K562 (cell line): ENCODE measurements at regions not wholly inside any gene's neighbourhood (a gene's known extent, or its start where the extent isn't known, plus 50 kb on each side); places are given as distances from the start of the nearest gene placed in this dataset.
"Not testable (repeated sequence)": the region's sequence is repeated elsewhere in the genome, so short reads cannot be mapped to it uniquely, and the experiment has no call there.

ENCODE experiments used
- ATAC-seq: fragments of 200-7000 bp; cut with Tn5 transposase; 3 replicates; pipeline ENCODE4 v1.9.1; 2020; ENCODE audit warnings: moderate library complexity
- BruUV-seq: library from RNA; stranded (reverse); fragments of 400-500 nt; replicated peaks from 2 replicates; lab custom pipeline; 2021; lab: Mats Ljungman, UMichigan
- CTCF ChIA-PET: fragments of 300-600 bp; formaldehyde crosslinking; extraction: SDS; loops from one replicate; lab custom pipeline; 2021; ENCODE audit warnings: low intra/inter-chr PET ratio; lab: Yijun Ruan, JAX
- POLR2A ChIA-PET: fragments of 300-600, 350-650 bp; sonication (Branson Sonifier 250); formaldehyde crosslinking; extraction: SDS; loops from one replicate; lab custom pipeline; 2021; ENCODE audit warnings: antibody characterized with exemption, inconsistent platforms; lab: Yijun Ruan, JAX
- DNase-seq, 4 experiments: peaks; one replicate each; pipeline versions ENCODE4 v3.0.0 to v3.0.0-alpha.2; 2011 to 2018; ENCODE audit warnings: low spot score in 3 of 4, mixed read lengths in 3 of 4; ENCODE audit errors: extremely low read depth in 1 of 4
- FAIRE-seq: peaks from 2 replicates; lab custom pipeline; 2011; peaks lifted over from hg19 to GRCh38; lab: Jason Lieb, UNC
- H2AFZ ChIP-seq: 2 replicates; pipeline ENCODE4 v1.6.0; 2011; ENCODE audit warnings: low read depth, low read length, control low read depth, inconsistent platforms
- H3K27ac ChIP-seq: fragments of 200-600 bp; 3 replicates; pipeline ENCODE4 v1.8.0; 2011; ENCODE audit warnings: low read depth, mild to moderate bottlenecking, control low read depth, inconsistent platforms, low read length, moderate library complexity, mixed read lengths; ENCODE audit errors: extremely low read depth
- H3K27me3 ChIP-seq, 2 experiments: fragments of 300-600 bp in 1 of 2; 2 replicates in 1 of 2; 3 replicates in 1 of 2; pipeline versions ENCODE4 v1.6.0 to v1.8.0; 2011; ENCODE audit warnings: inconsistent platforms in 2 of 2, low read length in 2 of 2, mild to moderate bottlenecking in 1 of 2, mixed read lengths in 1 of 2, moderate library complexity in 1 of 2; ENCODE audit not compliant: control insufficient read depth in 2 of 2, insufficient read depth in 2 of 2
- H3K36me3 ChIP-seq: fragments of 300-600 bp; 3 replicates; pipeline ENCODE4 v1.8.0; 2011; ENCODE audit warnings: mild to moderate bottlenecking, low read length, inconsistent platforms; ENCODE audit not compliant: control insufficient read depth, insufficient read depth
- H3K4me1 ChIP-seq, 2 experiments: fragments of 200-600 bp in 1 of 2; replicated peaks in 1 of 2; 2 replicates in 1 of 2; 3 replicates in 1 of 2; pipeline versions ENCODE4 v1.5.1 to v1.8.0; 2011; ENCODE audit warnings: inconsistent platforms in 2 of 2, low read length in 2 of 2, mild to moderate bottlenecking in 1 of 2, mixed read lengths in 1 of 2, moderate library complexity in 1 of 2; ENCODE audit not compliant: control insufficient read depth in 2 of 2, insufficient read depth in 2 of 2
- H3K4me2 ChIP-seq: 2 replicates; pipeline ENCODE4 v1.6.1; 2011; ENCODE audit warnings: low read length, control low read depth, inconsistent platforms, mixed read lengths; ENCODE audit not compliant: insufficient read depth
- H3K4me3 ChIP-seq: fragments of 200-600 bp; sonication (generic), shearing (Covaris generic); 2 replicates; pipeline ENCODE4 v1.5.1; 2016; ENCODE audit warnings: control low read depth, inconsistent platforms
- H3K79me2 ChIP-seq: fragments of 200-600 bp; 3 replicates; pipeline ENCODE4 v1.8.0; 2011; ENCODE audit warnings: low read length, inconsistent platforms; ENCODE audit not compliant: control insufficient read depth, insufficient read depth
- H3K9ac ChIP-seq, 2 experiments: 2 replicates each; pipeline versions ENCODE4 v1.6.0 to v1.6.1; 2011; ENCODE audit warnings: low read depth in 2 of 2, low read length in 2 of 2, control low read depth in 1 of 2, inconsistent platforms in 1 of 2, mild to moderate bottlenecking in 1 of 2, mixed read lengths in 1 of 2; ENCODE audit not compliant: insufficient read depth in 1 of 2
- H3K9me1 ChIP-seq: one replicate; pipeline ENCODE4 v1.6.0; 2011; ENCODE audit warnings: inconsistent platforms, mild to moderate bottlenecking, low read length, moderate library complexity; ENCODE audit not compliant: control insufficient read depth, insufficient read depth
- H3K9me3 ChIP-seq: replicated peaks from 2 replicates; pipeline ENCODE4 v1.5.1; 2011; ENCODE audit warnings: low read depth, low read length, inconsistent platforms; ENCODE audit not compliant: control insufficient read depth, insufficient read depth
- H4K20me1 ChIP-seq: replicated peaks from 2 replicates; pipeline ENCODE4 v1.6.1; 2011; ENCODE audit warnings: low read length, inconsistent platforms, mixed read lengths; ENCODE audit not compliant: control insufficient read depth, insufficient read depth
- ARID1B ChIP-seq: fragments of 450-650 bp; IDR thresholded peaks from 2 replicates; pipeline ENCODE4 v1.6.1; 2016; ENCODE audit warnings: antibody characterized with exemption, mild to moderate bottlenecking, inconsistent platforms
- EP300 ChIP-seq: IDR thresholded peaks from 2 replicates; pipeline ENCODE4 v1.6.1; 2012; ENCODE audit warnings: low read length, improper control_type of control experiment
- IFI16 ChIP-seq: fragments of 250-450 bp; sonication (Bioruptor Pico); IDR thresholded peaks from 2 replicates; pipeline ENCODE4 v2.1.2; 2022; ENCODE audit warnings: mild to moderate bottlenecking, inconsistent platforms
- NUFIP1 ChIP-seq: fragments of 450-650 bp; IDR thresholded peaks from 2 replicates; pipeline ENCODE4 v1.6.1; 2018; ENCODE audit not compliant: partially characterized antibody
- SAP30 ChIP-seq: fragments of 200-600 bp; sonication (generic); IDR thresholded peaks from 2 replicates; pipeline ENCODE4 v1.6.1; 2012; ENCODE audit warnings: borderline replicate concordance, low read depth, mild to moderate bottlenecking, moderate library complexity, low read length, control low read depth, inconsistent platforms; ENCODE audit not compliant: insufficient read depth, poor library complexity, severe bottlenecking
- SOX6 ChIP-seq: fragments of 450-650 bp; IDR thresholded peaks from 2 replicates; pipeline ENCODE4 v1.6.1; 2014; ENCODE audit warnings: mild to moderate bottlenecking
- TARDBP ChIP-seq: fragments of 450-650 bp; IDR thresholded peaks from 2 replicates; pipeline ENCODE4 v1.6.1; 2016
- XRCC4 ChIP-seq: IDR thresholded peaks from one replicate; pipeline ENCODE4 v1.6.1; 2011; ENCODE audit not compliant: insufficient read depth, insufficient read length; ENCODE audit errors: extremely low read depth
- ZNF146 ChIP-seq: IDR thresholded peaks from one replicate; pipeline ENCODE4 v1.6.1; 2018; ENCODE audit warnings: missing compliant biosample characterization; ENCODE audit not compliant: unreplicated experiment
- WGBS: fragments of 100-300 bp; shearing (Covaris generic); methylation state at CpG from one replicate; pipeline ENCODE4 v1.1.6; 2016; ENCODE audit warnings: low coverage, mixed read lengths; ENCODE audit not compliant: insufficient coverage; ENCODE audit errors: missing lambda C conversion rate; 5-methylcytosine and 5-hydroxymethylcytosine counted together
- in situ Hi-C: fragments of 300-500 bp; cut with MboI; formaldehyde crosslinking; loops from 4 replicates; pipeline ENCODE4 v1.15.0; 2018; ENCODE audit warnings: inconsistent platforms, mixed read lengths
- intact Hi-C: fragments of 100-400 bp; cut with micrococcal nuclease; formaldehyde crosslinking; loops from 2 replicates; pipeline ENCODE4 v1.14.2; 2022

GRCh38 chr13:104493502-104493901, 1427.3 kb upstream of the SLC10A2 start:
- 0% methylated on average over 1 of the region's 1 CpG for WGBS
- H3K4me3 ChIP-seq, H3K9ac ChIP-seq, in situ Hi-C loops, ATAC-seq, H3K79me2 ChIP-seq, H3K27me3 ChIP-seq, H3K4me2 ChIP-seq, BruUV-seq, H2AFZ ChIP-seq, POLR2A ChIA-PET, intact Hi-C loops, CTCF ChIA-PET, FAIRE-seq, H3K9me3 ChIP-seq, DNase-seq: not testable (repeated sequence)
- TF ChIP-seq ZNF146: peak; percentile 65
- TF ChIP-seq, all 486 proteins: peak for 1; not testable (repeated sequence) for 485
- not testable (repeated sequence) for H3K4me1 ChIP-seq, H3K9me1 ChIP-seq, H4K20me1 ChIP-seq, H3K36me3 ChIP-seq, H3K27ac ChIP-seq

- no peaks in the 10 kb centered on the region for H3K9me1 ChIP-seq
- no peak overlapping the region for H3K4me2 ChIP-seq
- no peaks in the 10 kb centered on the region for H3K4me1 ChIP-seq
- CTCF ChIA-PET: no interaction called here
- no peak overlapping the region for H3K9ac ChIP-seq
- TF ChIP-seq NUFIP1: no peak
- TF ChIP-seq IFI16 (CRISPR knock-in tag): no peak
- TF ChIP-seq SAP30: no peak
- no peak for TF ChIP-seq SOX6
- no peak for TF ChIP-seq XRCC4
- TF ChIP-seq ARID1B: no peak
- no peak for TF ChIP-seq TARDBP
- no peak for TF ChIP-seq EP300
- ATAC-seq (no peak), DNase-seq (no peak), FAIRE-seq (no peak)
- no peaks in the 10 kb centered on the region for H3K9me3 ChIP-seq
- H3K27ac ChIP-seq: no peak overlapping the region
- H2AFZ ChIP-seq: no peak overlapping the region
- no peaks in the 10 kb centered on the region for H3K36me3 ChIP-seq
- no peak overlapping the region for H3K4me3 ChIP-seq
- no peaks in the 10 kb centered on the region for H4K20me1 ChIP-seq
- 0% methylated on average over 5 of the region's 5 CpGs for WGBS
- no peaks in the 10 kb centered on the region for H3K27me3 ChIP-seq
- POLR2A ChIA-PET: no interaction called here
- H3K79me2 ChIP-seq: no peaks in the 10 kb centered on the region
- in situ Hi-C loops (no loop called here), intact Hi-C loops (no loop called here)
- BruUV-seq: no TSS peak
Observed at GRCh38 chr13:104491916-104492315, 1425.7 kb upstream of the SLC10A2 start.
